Hematopoietic multipotent progenitor cell treated with erythropoietin and hydrocortisone succinate and interleukin-3 and kit ligand, for 8 days (in vitro differentiated cells): ENCODE measurements at regions not wholly inside any gene's neighbourhood (a gene's known extent, or its start where the extent isn't known, plus 50 kb on each side); places are given as distances from the start of the nearest gene placed in this dataset.
"Not testable (repeated sequence)": the region's sequence is repeated elsewhere in the genome, so short reads cannot be mapped to it uniquely, and the experiment has no call there.

Source experiments
- DNase-seq: peaks from one replicate; pipeline ENCODE4 v3.0.0-alpha.2; 2015

DNA sequence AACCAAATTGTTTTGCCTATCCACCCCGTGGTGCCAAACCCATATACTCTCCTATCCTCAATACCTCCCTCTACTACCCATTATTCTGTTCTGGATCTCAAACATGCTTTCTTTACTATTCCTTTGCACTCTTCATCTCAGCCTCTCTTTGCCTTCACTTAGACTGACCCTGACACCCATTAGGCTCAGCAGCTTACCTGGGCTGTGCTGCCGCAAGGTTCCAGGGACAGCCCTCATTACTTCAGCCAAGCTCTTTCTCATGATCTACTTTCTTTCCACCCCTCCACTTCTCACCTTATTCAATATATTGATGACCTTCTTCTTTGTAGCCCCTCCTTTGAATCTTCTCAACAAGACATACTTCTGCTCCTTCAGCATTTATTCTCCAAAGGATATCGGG, 517.9 kb downstream of the IRS2 start:
- not testable (repeated sequence) for DNase-seq

DNA sequence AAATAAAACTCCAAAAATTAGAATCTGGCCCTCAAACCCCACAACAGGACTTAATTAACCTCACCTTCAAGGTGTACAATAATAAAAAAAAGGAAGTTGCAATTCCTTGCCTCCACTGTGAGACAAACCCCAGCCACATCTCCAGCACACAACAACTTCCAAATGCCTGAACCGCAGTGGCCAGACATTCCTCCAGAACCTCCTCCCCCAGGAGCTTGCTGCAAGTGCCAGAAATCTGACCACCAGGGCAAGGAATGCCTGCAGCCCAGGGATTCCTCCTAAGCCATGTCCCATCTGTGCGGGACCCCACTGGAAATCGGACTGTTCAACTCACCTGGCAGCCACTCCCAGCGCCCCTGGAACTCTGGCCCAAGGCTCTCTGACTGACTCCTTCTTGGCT, 519.0 kb downstream of the IRS2 start:
- not testable (repeated sequence) for DNase-seq

DNA sequence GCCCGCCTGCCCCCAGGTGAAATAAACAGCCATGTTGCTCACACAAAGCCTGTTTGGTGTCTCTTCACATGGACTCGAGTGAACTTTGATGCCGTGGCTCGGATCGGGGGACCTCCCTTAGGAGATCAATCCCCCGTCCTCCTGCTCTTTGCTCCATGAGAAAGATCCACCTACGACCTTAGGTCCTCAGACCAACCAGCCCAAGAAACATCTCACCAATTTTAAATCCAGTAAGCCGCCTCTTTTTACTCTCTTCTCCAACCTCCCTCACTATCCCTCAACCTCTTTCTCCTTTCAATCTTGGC, 521.0 kb downstream of the IRS2 start:
- not testable (repeated sequence) for DNase-seq

DNA sequence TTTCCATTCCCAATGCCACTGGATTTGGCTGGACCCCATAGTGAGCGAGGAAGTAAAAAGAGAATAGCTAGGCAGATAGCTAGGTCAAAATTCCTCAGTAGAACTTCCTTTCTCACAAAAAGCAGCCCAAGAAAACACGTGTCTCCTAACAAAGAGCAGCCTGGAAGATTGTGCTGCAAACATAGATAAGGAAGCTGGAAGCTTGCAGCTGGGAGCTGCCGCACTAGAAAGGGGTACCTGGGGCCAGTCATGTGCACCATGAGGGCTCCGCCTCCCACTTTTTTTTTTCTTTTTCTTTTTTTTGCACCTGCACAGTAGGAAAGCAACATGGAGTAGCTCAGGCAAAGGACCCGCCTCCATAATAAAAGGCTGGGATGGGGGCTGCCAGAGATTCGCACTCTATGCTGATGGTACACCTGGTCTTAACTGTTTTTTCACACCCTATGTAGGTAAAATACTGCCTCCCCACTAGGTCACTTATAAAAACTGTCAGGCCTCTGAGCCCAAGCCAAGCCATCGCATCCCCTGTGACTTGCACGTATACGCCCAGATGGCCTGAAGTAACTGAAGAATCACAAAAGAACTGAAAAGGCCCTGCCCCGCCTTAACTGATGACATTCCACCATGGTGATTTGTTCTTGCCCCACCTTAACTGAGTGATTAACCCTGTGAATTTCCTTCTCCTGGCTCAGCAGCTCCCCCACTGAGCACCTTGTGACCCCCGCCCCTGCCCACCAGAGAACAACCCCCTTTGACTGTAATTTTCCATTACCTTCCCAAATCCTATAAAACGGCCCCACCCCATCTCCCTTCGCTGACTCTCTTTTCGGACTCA, 521.6 kb downstream of the IRS2 start:
- DNase-seq, result not testable (repeated sequence)

DNA sequence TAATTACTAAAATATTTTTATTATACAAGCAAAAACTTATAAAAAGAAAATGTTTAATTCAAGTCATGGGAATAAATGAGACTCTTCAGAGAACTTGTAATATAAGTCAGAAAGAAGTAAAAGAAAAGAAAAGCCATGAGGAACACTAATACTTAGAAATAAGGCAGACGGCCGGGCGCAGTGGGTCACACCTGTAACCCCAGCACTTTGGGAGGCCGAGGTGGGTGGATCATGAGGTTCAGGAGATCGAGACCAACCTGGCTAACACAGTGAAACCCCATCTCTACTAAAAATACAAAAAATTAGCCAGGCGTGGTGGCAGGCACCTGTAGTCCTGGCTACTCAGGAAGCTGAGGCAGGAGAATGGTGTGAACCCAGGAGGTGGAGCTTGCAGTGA, 528.6 kb downstream of the IRS2 start:
- not testable (repeated sequence) for DNase-seq
